ENCODE measurements at regions not wholly inside any gene's neighbourhood (a gene's known extent, or its start where the extent isn't known, plus 50 kb on each side); places are given as distances from the start of the nearest gene placed in this dataset.

DNA sequence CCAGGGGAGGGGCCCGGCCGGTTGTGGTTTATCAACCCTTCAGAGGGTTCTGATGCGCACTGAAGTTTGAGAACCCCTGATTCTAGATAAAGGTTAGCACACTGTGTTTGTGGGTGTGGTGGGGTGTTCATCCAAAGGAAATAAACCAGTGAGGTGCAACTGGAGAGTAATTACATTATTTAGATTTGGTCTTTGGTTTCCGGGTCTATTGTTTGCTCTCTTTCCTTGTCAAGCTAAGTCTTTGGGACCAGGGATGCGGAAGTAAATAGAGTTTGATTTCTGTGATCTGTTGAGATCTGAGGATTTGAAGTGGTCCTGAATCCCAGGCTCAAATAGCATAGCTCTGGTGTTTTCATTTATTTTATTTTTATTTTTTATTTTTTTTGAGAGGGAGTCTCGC, 50.5 kb upstream of the CLMP start:
- no peak for TF ChIP-seq POLR2A (IDR thresholded peaks at IDR 0.05)
- TF ChIP-seq, protein P1, sequence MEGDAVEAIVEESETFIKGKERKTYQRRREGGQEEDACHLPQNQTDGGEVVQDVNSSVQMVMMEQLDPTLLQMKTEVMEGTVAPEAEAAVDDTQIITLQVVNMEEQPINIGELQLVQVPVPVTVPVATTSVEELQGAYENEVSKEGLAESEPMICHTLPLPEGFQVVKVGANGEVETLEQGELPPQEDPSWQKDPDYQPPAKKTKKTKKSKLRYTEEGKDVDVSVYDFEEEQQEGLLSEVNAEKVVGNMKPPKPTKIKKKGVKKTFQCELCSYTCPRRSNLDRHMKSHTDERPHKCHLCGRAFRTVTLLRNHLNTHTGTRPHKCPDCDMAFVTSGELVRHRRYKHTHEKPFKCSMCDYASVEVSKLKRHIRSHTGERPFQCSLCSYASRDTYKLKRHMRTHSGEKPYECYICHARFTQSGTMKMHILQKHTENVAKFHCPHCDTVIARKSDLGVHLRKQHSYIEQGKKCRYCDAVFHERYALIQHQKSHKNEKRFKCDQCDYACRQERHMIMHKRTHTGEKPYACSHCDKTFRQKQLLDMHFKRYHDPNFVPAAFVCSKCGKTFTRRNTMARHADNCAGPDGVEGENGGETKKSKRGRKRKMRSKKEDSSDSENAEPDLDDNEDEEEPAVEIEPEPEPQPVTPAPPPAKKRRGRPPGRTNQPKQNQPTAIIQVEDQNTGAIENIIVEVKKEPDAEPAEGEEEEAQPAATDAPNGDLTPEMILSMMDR (IDR thresholded peaks at IDR 0.05), result no peak

Measured in esophagus squamous epithelium (tissue), 4 donors.